ENCODE measurements at regions not wholly inside any gene's neighbourhood (a gene's known extent, or its start where the extent isn't known, plus 50 kb on each side); places are given as distances from the start of the nearest gene placed in this dataset.

DNA sequence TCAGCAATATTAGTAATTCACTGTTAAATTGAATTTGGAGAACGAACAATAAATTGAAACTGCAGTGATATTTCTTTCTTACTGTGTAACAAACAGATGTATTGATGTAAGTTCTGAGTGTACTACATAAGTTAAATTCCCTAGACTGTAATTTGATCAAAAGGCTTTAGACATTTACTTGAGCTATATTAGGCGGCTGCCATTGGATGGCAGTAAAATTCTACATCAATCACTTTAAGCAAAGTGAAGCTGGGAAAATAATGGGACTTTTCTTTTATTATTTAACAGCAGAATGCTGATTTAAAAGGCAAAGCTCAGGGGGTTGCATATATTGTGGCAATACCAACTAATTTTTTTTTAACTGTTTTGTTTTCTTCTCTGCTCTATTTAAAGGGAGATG, 212.6 kb upstream of the PLSCR5 start:
- H3K36me3 ChIP-seq: no peaks in the 10 kb centered on the region
- no peaks in the 10 kb centered on the region for H3K9me3 ChIP-seq (ENCODE audit: severe bottlenecking)
- no peak overlapping the region for H3K4me3 ChIP-seq (ENCODE audit: low read depth, low read length)
- TF ChIP-seq, protein P1, sequence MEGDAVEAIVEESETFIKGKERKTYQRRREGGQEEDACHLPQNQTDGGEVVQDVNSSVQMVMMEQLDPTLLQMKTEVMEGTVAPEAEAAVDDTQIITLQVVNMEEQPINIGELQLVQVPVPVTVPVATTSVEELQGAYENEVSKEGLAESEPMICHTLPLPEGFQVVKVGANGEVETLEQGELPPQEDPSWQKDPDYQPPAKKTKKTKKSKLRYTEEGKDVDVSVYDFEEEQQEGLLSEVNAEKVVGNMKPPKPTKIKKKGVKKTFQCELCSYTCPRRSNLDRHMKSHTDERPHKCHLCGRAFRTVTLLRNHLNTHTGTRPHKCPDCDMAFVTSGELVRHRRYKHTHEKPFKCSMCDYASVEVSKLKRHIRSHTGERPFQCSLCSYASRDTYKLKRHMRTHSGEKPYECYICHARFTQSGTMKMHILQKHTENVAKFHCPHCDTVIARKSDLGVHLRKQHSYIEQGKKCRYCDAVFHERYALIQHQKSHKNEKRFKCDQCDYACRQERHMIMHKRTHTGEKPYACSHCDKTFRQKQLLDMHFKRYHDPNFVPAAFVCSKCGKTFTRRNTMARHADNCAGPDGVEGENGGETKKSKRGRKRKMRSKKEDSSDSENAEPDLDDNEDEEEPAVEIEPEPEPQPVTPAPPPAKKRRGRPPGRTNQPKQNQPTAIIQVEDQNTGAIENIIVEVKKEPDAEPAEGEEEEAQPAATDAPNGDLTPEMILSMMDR (IDR thresholded peaks at IDR 0.05; ENCODE audit: low read depth, low read length): no peak
- no peaks in the 10 kb centered on the region for H3K27me3 ChIP-seq (ENCODE audit: insufficient read depth, low read depth, severe bottlenecking)
- H3K27ac ChIP-seq: no peak overlapping the region
- DNase-seq: peak; percentile 14

DNA sequence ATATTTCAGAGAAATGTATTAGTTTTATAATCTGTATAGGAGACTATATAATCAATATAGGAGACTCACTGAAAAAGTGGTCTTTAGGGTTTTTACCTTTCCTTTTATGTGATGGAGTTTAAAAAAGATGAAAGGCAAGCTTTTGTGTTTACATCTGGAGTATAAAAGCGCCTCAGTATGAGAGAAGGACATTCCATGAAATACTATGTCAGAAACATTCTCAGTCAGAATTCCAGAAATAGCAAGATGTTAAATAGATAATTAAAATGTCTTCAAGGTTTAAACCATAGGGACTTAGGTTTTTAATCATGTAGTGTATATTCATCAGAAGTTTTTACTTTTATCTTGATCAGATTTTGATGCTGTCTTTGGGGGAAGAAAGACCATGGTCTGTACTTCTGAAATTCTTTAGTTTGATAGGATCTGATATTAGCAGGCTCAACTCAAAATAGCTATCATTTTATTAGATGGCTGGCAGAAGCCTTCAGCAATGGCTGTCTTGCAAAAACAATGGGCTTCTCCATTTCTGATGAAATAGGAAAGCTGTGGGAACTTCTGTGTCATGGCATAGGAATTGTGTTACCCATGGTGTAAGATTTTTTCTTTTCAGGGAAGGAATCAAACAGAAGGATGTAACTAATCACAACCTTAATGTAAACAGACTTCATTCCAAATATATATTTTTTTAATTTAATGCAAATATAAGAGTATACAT, 209.6 kb upstream of the PLSCR5 start:
- Histone ChIP-seq H3K36me3 (no peaks in the 10 kb centered on the region), H3K9me3 (ENCODE audit: severe bottlenecking) (no peaks in the 10 kb centered on the region), H3K27me3 (ENCODE audit: insufficient read depth, low read depth, severe bottlenecking) (no peaks in the 10 kb centered on the region), H3K27ac (no peak overlapping the region), H3K4me3 (ENCODE audit: low read depth, low read length) (no peak overlapping the region)
- DNase-seq: no peak
- TF ChIP-seq, protein P1 (IDR thresholded peaks at IDR 0.05; ENCODE audit: low read depth, low read length): no peak

DNA sequence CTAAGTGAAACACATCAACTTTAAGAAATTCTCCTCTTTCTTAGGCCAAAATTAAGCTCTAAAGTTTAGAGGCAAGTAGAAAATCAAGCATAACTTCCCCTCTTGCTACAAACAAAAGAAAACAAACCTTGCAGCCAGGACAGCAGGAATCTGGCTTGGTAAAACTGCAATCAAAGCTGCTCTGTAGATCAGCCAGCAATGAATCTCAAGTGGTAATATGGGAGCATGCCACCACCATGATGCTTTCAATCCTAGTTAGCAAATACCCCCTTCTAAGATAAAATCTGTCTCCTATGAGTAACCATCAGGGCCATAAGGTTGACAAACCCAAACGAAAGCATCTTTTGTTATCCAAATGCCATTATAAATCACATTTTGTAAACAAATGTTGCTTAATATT, 208.3 kb upstream of the PLSCR5 start:
- Histone ChIP-seq H3K27ac (no peak overlapping the region), H3K4me3 (ENCODE audit: low read depth, low read length) (no peak overlapping the region), H3K36me3 (no peaks in the 10 kb centered on the region), H3K9me3 (ENCODE audit: severe bottlenecking) (no peaks in the 10 kb centered on the region), H3K27me3 (ENCODE audit: insufficient read depth, low read depth, severe bottlenecking) (no peaks in the 10 kb centered on the region)
- TF ChIP-seq, protein P1 (IDR thresholded peaks at IDR 0.05; ENCODE audit: low read depth, low read length): no peak
- no peak for DNase-seq

DNA sequence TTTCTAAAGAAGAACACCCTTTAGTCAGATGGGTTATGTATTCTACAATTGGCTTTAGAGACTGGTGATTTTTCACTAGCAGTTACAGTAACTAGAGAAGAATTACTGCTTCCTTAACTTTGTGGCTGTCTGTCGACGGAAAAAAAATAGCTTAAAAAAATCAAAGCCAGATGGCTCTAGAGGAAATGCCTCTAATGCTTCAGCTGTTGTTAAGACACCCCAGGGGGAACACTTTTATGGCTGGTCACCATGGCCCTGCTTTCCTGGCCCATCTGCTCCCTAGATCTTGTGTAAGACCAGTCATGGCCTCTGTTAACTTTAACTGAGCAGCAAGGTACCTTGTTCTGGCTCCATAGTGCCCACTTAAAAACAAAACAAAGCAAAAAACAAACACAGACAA, 198.6 kb upstream of the PLSCR5 start:
- TF ChIP-seq, protein P1 (IDR thresholded peaks at IDR 0.05; ENCODE audit: low read depth, low read length): no peak
- Histone ChIP-seq H3K36me3 (no peaks in the 10 kb centered on the region), H3K4me3 (ENCODE audit: low read depth, low read length) (no peak overlapping the region), H3K9me3 (ENCODE audit: severe bottlenecking) (no peaks in the 10 kb centered on the region), H3K27me3 (ENCODE audit: insufficient read depth, low read depth, severe bottlenecking) (no peaks in the 10 kb centered on the region), H3K27ac (peak overlapping the region; percentile 70)
- peak; percentile 79 for DNase-seq

DNA sequence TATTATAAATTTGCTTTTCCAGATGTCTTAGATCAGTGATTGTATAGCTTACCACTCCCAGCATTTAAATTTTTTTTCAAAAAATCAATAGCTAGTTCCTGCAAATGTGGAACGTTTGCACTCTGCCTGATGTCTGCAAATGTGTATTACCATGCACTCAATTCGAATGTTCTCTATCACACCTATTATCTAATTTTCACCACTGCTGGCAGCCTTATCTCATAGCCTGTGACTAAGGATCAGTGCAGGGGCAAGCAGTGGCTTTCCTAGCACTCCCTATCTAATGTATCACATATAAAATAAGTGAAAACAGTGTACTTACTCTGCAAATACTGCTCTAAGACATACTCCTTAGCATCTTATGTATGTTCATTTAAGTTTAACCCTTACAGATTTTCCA, 196.3 kb upstream of the PLSCR5 start:
- Histone ChIP-seq H3K4me3 (ENCODE audit: low read depth, low read length) (no peak overlapping the region), H3K27ac (no peak overlapping the region), H3K27me3 (ENCODE audit: insufficient read depth, low read depth, severe bottlenecking) (no peaks in the 10 kb centered on the region), H3K9me3 (ENCODE audit: severe bottlenecking) (no peaks in the 10 kb centered on the region), H3K36me3 (no peaks in the 10 kb centered on the region)
- DNase-seq: no peak
- TF ChIP-seq, protein P1 (IDR thresholded peaks at IDR 0.05; ENCODE audit: low read depth, low read length): no peak

DNA sequence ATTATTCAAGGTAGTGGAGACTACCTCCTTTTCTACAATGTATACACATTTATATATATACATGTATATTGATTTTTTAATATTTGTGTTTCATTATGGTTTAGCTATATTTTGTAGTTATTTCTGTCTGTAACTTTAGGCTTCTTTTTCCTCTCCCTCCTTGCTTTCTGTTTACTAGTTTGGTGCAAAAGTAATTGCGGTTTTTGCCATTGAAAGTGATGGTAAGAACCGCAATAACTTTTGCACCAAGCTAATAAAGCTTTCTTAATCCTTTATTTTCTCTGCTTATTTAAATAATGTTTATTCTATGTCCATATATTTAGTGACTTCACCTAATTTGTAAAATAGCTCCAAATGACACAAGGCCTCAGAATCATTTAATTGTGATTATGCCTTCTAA, 195.3 kb upstream of the PLSCR5 start:
- no peak overlapping the region for H3K27ac ChIP-seq
- TF ChIP-seq, protein P1 (IDR thresholded peaks at IDR 0.05; ENCODE audit: low read depth, low read length): no peak
- H3K4me3 ChIP-seq (ENCODE audit: low read depth, low read length): no peak overlapping the region
- no peaks in the 10 kb centered on the region for H3K9me3 ChIP-seq (ENCODE audit: severe bottlenecking)
- no peaks in the 10 kb centered on the region for H3K36me3 ChIP-seq
- no peak for DNase-seq
- H3K27me3 ChIP-seq (ENCODE audit: insufficient read depth, low read depth, severe bottlenecking): no peaks in the 10 kb centered on the region
